ENCODE measurements at regions not wholly inside any gene's neighbourhood (a gene's known extent, or its start where the extent isn't known, plus 50 kb on each side); places are given as distances from the start of the nearest gene placed in this dataset.
A peak's percentile ranks its signal among the peaks of the same experiment; 100 is the strongest.

GRCh38 chr7:7051206-7051877 lies 131.0 kb upstream of the C1GALT1 start:
- no peak for DNase-seq (ENCODE audit: low read depth)

DNA sequence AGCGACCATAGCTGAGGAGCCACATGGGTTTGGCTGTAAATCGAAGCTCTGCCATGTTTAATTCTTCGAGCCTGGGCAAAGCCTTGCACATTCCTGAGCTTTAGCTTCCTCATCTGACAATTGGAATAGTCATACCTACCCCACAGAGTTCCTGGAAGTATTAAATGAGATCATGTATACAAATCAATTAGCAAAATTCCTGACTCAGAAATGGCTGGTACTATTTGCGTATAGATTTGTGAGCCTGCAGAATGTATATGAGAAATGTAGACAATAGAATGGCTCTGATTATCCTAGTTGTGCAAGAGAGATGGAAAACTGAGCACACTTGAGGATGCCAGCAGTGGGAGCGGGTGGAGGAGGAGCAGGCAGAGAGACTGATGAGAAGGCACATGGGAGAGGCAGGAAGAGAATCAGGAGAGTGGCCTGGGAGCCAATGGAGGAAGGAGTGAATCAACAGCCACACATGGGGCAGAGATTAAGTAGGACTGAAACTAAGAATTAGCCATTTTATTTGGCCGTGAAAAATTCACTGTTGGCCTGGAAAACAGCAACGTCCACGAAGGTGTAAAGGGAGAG lies 128.0 kb upstream of the C1GALT1 start:
- no peak for DNase-seq (ENCODE audit: low read depth)

GRCh38 chr7:7060828-7061599 lies 121.3 kb upstream of the C1GALT1 start:
- no peak for DNase-seq (ENCODE audit: low read depth)

DNA sequence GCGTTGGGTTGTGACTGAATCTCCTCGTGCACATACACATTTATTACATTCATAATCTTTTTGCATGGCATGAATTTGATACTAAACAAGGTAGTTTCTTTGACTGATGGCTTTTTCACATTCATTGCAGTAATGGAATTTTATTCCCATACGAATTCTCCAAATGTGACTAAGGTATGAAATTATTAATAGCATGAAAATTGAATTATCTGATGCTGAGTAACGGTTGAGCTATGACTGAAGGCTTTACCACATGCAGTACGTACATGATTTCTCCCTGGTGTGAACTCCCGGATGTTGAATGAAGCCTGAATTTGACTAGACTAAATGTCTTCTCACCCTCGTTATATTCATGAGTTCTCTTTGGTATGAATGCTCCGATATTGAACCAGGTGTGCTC lies 104.4 kb upstream of the C1GALT1 start:
- DNase-seq (ENCODE audit: low read depth), result no peak

DNA sequence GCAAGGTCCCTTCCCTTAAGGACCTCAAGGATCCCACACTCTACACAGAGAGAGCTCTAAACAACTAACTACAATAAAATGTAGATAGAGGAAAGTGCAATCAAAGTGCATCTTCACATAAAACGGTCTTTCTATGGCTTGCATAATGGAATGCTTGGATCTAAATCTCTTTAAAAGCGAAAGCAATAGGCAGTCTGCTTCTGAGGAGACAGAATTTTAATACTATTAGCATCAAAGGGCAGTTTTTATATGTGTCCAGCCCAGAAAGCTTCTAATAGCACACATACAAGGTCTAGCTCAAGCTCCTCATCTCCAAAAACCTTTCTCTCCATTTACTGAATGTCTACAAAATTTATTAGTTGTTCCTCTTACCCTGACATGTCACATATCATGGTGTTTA lies 101.5 kb upstream of the C1GALT1 start:
- no peak for DNase-seq (ENCODE audit: low read depth)

DNA sequence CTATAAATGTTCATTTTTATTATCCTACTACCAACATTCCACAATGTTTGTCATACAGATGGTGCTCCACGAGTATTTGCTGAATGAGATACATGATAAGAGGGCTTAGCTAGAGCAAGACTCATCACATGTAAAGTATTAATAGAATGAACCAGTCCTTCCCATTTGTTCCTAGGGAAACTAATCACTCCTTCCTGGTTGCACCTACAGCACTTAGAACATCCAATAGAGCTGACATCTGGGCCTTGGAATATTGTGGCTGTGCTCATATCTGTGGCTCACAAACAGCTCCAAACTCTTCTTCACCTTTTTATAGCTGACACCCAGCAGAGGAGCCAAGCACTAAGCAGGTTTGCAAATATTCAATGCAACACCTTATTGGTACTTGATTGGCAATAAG lies 91.9 kb upstream of the C1GALT1 start:
- no peak for DNase-seq (ENCODE audit: low read depth)

DNA sequence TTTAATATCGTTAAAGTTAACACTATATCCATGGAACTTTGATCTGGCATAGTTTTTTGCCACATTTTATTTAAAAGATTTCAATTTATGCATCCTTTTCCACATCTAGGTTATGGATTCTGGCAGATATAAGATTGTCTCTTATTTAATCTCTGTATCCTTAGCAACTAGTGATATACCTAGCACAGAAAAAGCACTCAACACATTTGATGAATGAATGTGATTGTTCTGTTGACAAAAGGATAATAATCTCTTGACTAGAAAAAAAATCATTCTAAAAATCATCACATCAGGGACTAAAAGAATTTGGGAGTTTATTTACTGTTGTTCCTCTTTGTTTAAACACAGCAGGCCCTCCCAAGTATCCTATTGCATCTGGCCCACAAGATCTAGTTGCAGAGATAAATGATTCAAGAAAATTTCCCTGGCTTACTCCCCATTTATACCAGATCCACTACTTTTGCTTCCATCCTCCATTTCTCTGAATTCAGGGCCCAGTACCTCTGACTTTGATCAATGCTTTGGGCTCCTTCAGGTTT lies 84.0 kb upstream of the C1GALT1 start:
- no peak for DNase-seq (ENCODE audit: low read depth)

DNA sequence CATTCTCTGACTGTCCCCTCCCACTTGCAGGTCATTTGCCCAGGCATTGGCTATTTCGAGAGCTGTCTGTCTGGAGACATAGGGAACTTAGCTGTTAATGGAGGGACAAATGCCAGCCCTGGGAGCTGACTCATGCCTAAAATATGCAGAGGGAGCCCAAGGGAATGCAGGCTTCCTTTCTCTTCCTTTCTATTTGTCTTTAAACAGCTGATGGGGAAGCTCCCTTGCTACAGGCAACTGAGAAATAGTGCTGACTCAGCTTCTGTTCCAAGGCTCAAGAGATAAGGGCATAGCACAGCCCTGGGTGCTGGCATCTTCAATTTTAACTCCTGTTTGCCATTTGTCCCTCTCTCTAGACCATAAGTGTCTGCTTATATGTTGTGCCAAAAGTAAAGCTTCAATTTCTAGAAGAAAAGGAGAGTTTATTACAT lies 82.7 kb upstream of the C1GALT1 start:
- peak; percentile 77 for DNase-seq (ENCODE audit: low read depth)

DNA sequence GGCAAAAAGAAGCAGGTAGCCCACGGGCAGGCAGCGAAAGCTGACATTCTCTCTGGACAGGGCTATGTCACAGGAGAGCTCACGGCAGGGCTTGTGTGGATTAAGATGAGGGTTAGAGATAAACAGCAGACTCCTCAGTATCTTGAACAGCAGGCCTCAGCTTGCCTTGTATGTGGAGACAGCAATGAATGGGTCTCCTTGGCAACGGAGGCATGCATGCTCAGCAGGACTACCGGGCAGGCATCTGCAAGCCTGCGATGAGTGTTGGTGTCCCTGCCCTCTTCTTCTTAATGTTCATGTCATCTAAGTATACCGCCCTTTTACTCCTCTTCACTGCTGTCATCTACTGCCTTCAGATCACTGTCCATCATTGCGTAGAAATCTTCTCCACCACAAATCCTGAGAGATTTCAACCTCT lies 81.9 kb upstream of the C1GALT1 start:
- no peak for DNase-seq (ENCODE audit: low read depth)

GRCh38 chr7:7102906-7103305 lies 79.4 kb upstream of the C1GALT1 start:
- DNase-seq (ENCODE audit: low read depth), result no peak

- DNase-seq (ENCODE audit: low read depth), result peak; percentile 64
Measured at GRCh38 chr7:7103343-7104313, 78.7 kb upstream of the C1GALT1 start.

- DNase-seq (ENCODE audit: low read depth), result no peak
Measured at GRCh38 chr7:7104314-7104698, 78.0 kb upstream of the C1GALT1 start.

DNA sequence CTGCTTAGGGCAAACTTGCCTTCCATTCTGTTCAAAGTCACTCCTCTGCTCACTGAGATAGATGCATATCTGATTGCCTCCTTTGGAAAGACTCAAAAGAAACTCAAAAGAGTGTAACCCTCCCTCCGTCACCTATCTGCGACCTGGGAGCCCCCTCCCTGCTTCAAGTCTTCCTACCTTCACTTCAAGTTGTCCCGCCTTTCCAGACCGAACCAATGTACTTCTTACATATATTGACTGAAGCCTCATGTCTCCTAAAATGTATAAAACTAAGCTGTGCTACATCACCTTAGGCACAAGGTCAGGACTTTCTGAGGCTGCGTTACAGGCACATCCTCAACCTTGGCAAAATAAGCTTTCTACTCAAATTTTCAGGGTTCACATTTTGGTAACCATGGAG lies 77.4 kb upstream of the C1GALT1 start:
- no peak for DNase-seq (ENCODE audit: low read depth)

DNA sequence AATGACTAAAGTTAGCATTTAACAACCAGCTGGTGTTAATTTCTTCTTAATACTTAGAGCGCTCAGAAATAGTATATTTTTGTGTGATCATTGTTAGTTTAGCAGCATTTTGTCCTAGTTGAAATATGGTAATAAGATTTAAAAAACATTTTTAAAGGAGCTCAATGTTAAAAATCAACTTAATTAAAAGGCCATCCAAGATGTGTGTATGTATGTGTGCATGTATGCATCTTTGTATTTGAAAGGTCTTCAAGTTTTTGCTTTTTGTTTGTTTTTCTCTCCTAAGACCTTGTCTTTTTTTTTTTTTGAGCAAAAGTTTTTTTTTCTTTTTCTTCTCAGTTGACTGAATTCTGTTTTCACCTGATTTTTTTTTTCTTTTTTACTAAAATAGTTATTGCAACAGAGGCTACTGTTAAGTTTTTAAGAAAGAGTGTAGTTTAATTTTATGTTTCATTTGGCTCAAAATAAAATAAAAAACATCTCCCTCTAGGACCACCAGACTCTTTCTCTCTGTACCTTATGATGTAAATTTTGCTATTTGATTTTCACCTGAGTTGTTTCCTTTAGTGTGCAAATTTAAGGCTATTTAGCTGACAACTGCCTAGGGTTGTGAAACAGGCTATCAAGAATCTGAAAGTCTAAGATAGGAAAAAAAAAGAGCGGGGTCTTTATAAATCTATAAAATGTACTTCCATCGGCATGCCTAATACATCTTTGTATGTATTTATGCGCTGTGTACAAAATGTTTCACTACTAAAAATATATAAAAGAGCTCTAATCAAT lies 76.4 kb upstream of the C1GALT1 start:
- DNase-seq (ENCODE audit: low read depth), result no peak

GRCh38 chr7:7108931-7109330 lies 73.4 kb upstream of the C1GALT1 start:
- no peak for DNase-seq (ENCODE audit: low read depth)

DNA sequence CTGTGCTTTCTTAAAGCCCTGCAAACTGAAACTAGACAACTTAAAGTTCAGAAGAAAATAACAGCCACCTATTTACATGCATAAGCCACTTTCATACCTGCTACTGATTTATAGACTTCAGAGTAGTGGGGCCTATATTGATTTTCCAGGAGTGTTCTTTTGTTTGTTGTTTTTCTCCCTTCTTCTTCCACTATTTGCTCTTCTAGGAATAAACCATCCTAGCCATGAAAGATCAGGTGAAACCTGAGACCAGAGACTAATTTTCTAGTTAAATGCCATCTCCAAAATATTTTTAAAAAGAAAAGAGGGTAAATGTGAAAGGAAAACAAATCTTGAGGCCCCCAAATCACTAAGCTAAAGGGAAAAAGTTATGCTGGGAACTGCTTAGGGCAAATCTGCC lies 72.4 kb upstream of the C1GALT1 start:
- no peak for DNase-seq (ENCODE audit: low read depth)

- no peak for DNase-seq (ENCODE audit: low read depth)
Measured at GRCh38 chr7:7110706-7111105, 71.6 kb upstream of the C1GALT1 start.

DNA sequence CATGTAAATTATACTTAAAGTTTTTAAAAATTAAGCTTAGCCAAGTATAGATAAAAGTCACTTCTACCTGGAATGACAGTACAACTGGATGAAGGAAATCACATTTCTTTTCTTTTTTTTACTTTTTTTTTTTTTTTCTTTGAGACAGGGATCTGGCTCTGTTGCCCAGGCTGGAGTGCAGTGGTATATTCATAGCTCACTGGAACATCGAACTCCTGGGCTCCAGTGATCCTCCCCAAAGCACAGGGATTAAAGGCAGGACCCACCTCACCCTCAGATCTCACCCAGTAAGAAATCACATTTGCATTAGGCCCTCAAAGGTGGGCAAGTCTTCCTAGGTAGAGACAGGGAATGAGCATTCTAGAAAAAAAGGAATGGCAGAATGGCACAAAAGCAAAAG lies 69.5 kb upstream of the C1GALT1 start:
- no peak for DNase-seq (ENCODE audit: low read depth)

- DNase-seq (ENCODE audit: low read depth), result no peak
Measured at GRCh38 chr7:7114575-7115291, 67.6 kb upstream of the C1GALT1 start.

- no peak for DNase-seq (ENCODE audit: low read depth)
Measured at GRCh38 chr7:7117935-7118586, 64.3 kb upstream of the C1GALT1 start.
